ENCODE measurements at regions not wholly inside any gene's neighbourhood (a gene's known extent, or its start where the extent isn't known, plus 50 kb on each side); places are given as distances from the start of the nearest gene placed in this dataset.

DNA sequence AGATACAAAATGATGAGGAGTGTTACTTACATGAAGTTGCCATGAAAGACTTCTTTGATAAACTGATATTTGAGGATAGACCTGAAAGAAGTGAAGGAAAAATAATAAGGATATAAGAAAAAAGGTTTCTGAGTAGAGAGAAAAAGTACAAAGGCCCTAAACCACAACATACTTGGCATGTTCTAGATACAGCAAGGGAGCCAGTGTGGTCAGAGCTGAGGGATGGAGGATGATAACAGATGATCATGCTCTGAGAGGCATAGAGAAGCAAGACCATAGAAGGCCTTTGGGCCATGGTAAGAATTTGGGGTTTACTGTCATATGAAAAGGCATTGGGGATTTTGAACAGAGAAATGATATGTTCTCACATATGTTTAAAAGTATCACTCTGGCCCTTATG, 424.1 kb upstream of the CHST9 start:
- TF ChIP-seq CTCF (IDR thresholded peaks at IDR 0.05; ENCODE audit: insufficient read depth, low read length) (no peak), POLR2AphosphoS5 (IDR thresholded peaks at IDR 0.05; ENCODE audit: low read depth) (no peak), SPI1 (IDR thresholded peaks at IDR 0.05; ENCODE audit: borderline replicate concordance, low read depth) (no peak)
- TF ChIP-seq, protein P1, sequence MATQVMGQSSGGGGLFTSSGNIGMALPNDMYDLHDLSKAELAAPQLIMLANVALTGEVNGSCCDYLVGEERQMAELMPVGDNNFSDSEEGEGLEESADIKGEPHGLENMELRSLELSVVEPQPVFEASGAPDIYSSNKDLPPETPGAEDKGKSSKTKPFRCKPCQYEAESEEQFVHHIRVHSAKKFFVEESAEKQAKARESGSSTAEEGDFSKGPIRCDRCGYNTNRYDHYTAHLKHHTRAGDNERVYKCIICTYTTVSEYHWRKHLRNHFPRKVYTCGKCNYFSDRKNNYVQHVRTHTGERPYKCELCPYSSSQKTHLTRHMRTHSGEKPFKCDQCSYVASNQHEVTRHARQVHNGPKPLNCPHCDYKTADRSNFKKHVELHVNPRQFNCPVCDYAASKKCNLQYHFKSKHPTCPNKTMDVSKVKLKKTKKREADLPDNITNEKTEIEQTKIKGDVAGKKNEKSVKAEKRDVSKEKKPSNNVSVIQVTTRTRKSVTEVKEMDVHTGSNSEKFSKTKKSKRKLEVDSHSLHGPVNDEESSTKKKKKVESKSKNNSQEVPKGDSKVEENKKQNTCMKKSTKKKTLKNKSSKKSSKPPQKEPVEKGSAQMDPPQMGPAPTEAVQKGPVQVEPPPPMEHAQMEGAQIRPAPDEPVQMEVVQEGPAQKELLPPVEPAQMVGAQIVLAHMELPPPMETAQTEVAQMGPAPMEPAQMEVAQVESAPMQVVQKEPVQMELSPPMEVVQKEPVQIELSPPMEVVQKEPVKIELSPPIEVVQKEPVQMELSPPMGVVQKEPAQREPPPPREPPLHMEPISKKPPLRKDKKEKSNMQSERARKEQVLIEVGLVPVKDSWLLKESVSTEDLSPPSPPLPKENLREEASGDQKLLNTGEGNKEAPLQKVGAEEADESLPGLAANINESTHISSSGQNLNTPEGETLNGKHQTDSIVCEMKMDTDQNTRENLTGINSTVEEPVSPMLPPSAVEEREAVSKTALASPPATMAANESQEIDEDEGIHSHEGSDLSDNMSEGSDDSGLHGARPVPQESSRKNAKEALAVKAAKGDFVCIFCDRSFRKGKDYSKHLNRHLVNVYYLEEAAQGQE (IDR thresholded peaks at IDR 0.05; ENCODE audit: insufficient replicate concordance, low read depth) = no peak

All from HL-60 (cell line).